WTC11 (cell line): ENCODE measurements at regions not wholly inside any gene's neighbourhood (a gene's known extent, or its start where the extent isn't known, plus 50 kb on each side); places are given as distances from the start of the nearest gene placed in this dataset.

ENCODE experiments used
- ATAC-seq: fragments of 200-7000 bp; cut with Tn5 transposase; 2 replicates; pipeline ENCODE4 v1.10.0; 2021; ENCODE audit warnings: mild to moderate bottlenecking, moderate library complexity
- CTCF ChIA-PET: fragments of 300-600 bp; sonication (Branson Sonifier 250); formaldehyde crosslinking; loops from one replicate; lab custom pipeline; 2021; ENCODE audit warnings: antibody characterized with exemption; lab: Charles Lee
- POLR2A ChIA-PET: fragments of 350-600 bp; sonication (Branson Sonifier 250); formaldehyde crosslinking; loops from one replicate; lab custom pipeline; 2021; ENCODE audit warnings: antibody characterized with exemption; lab: Charles Lee
- DNase-seq: peaks from one replicate; pipeline ENCODE4 v3.0.0; 2021; ENCODE audit warnings: low spot score
- H3K27ac Mint-ChIP-seq: 2 replicates; pipeline ENCODE4 v1.8.0; 2021; ENCODE audit warnings: mixed read lengths
- H3K27me3 Mint-ChIP-seq: 2 replicates; pipeline ENCODE4 v1.8.0; 2021; ENCODE audit warnings: low read depth, mild to moderate bottlenecking, moderate library complexity, mixed read lengths
- H3K36me3 Mint-ChIP-seq: 2 replicates; pipeline ENCODE4 v1.8.0; 2021; ENCODE audit warnings: mixed read lengths
- H3K4me1 Mint-ChIP-seq: 2 replicates; pipeline ENCODE4 v1.8.0; 2022; ENCODE audit warnings: mixed read lengths
- H3K4me3 Mint-ChIP-seq: 2 replicates; pipeline ENCODE4 v1.8.0; 2021; ENCODE audit warnings: mild to moderate bottlenecking, moderate library complexity, mixed read lengths
- H3K9me3 Mint-ChIP-seq: 2 replicates; pipeline ENCODE4 v1.8.0; 2021; ENCODE audit warnings: mixed read lengths
- ATF2 ChIP-seq: sonication (generic); formaldehyde crosslinking; IDR thresholded peaks from 2 replicates; pipeline ENCODE4 v1.8.1; 2022; ENCODE audit warnings: low read depth, missing genetic modification reagents, borderline replicate concordance
- CREM ChIP-seq: sonication (generic); formaldehyde crosslinking; IDR thresholded peaks from 2 replicates; pipeline ENCODE4 v1.8.1; 2022; ENCODE audit warnings: mild to moderate bottlenecking, missing genetic modification reagents, moderate library complexity
- ELF4 ChIP-seq: sonication (generic); formaldehyde crosslinking; IDR thresholded peaks from 2 replicates; pipeline ENCODE4 v1.8.1; 2022; ENCODE audit warnings: low read depth, mild to moderate bottlenecking, moderate library complexity, missing genetic modification reagents
- ERG ChIP-seq: fragments of 250-450 bp; sonication (Bioruptor Pico); IDR thresholded peaks from 2 replicates; pipeline ENCODE4 v1.8.0; 2021; ENCODE audit warnings: mild to moderate bottlenecking
- FOXK1 ChIP-seq: sonication (generic); formaldehyde crosslinking; IDR thresholded peaks from 2 replicates; pipeline ENCODE4 v1.8.0; 2022; ENCODE audit warnings: mild to moderate bottlenecking, moderate library complexity, missing genetic modification reagents
- HMGA2 ChIP-seq: fragments of 250-450 bp; sonication (Bioruptor Pico); IDR thresholded peaks from 2 replicates; pipeline ENCODE4 v1.4.0; 2021; ENCODE audit warnings: mild to moderate bottlenecking, moderate library complexity
- MLX ChIP-seq: sonication (generic); formaldehyde crosslinking; IDR thresholded peaks from 2 replicates; pipeline ENCODE4 v1.8.1; 2023; ENCODE audit warnings: mild to moderate bottlenecking, missing genetic modification reagents, moderate library complexity
- MXD4 ChIP-seq: fragments of 250-450 bp; sonication (Bioruptor Pico); IDR thresholded peaks from 2 replicates; pipeline ENCODE4 v1.8.0; 2021; ENCODE audit warnings: mild to moderate bottlenecking, moderate library complexity, borderline replicate concordance
- RORB ChIP-seq: fragments of 250-450 bp; sonication (Bioruptor Pico); IDR thresholded peaks from 2 replicates; pipeline ENCODE4 v1.9.0; 2021; ENCODE audit warnings: mild to moderate bottlenecking
- SP1 ChIP-seq: sonication (generic); formaldehyde crosslinking; conservative IDR thresholded peaks from 2 replicates; pipeline ENCODE4 v1.8.1; 2022; ENCODE audit warnings: missing genetic modification reagents
- ZBTB21 ChIP-seq: sonication (generic); formaldehyde crosslinking; IDR thresholded peaks from 2 replicates; pipeline ENCODE4 v1.8.1; 2023; ENCODE audit warnings: mild to moderate bottlenecking, missing genetic modification reagents, borderline replicate concordance
- ZNF396 ChIP-seq: fragments of 250-450 bp; sonication (Bioruptor Pico); IDR thresholded peaks from 2 replicates; pipeline ENCODE4 v1.8.0; 2021; ENCODE audit warnings: mild to moderate bottlenecking, moderate library complexity, borderline replicate concordance
- ZNF671 ChIP-seq: fragments of 250-450 bp; sonication (Bioruptor Pico); IDR thresholded peaks from 2 replicates; pipeline ENCODE4 v1.8.0; 2021; ENCODE audit warnings: mild to moderate bottlenecking
- TF ChIP-seq, protein P1 (sequence below): sonication (generic); formaldehyde crosslinking; IDR thresholded peaks from 2 replicates; pipeline ENCODE4 v1.8.0; 2022; ENCODE audit warnings: missing genetic modification reagents
- TF ChIP-seq, protein P2 (sequence below): sonication (generic); formaldehyde crosslinking; IDR thresholded peaks from 2 replicates; pipeline ENCODE4 v1.8.1; 2022; ENCODE audit warnings: mild to moderate bottlenecking, moderate library complexity, missing genetic modification reagents
- TF ChIP-seq, protein P3 (sequence below): sonication (generic); formaldehyde crosslinking; IDR thresholded peaks from 2 replicates; pipeline ENCODE4 v1.8.0; 2022; ENCODE audit warnings: mild to moderate bottlenecking, missing genetic modification reagents
- TF ChIP-seq, protein P4 (sequence below): fragments of 250-450 bp; sonication (Bioruptor Pico); IDR thresholded peaks from 2 replicates; pipeline ENCODE4 v1.9.0; 2021; ENCODE audit warnings: mild to moderate bottlenecking, borderline replicate concordance
- TF ChIP-seq, protein P5 (sequence below): sonication (generic); formaldehyde crosslinking; conservative IDR thresholded peaks from 2 replicates; pipeline ENCODE4 v1.8.1; 2023; ENCODE audit warnings: mild to moderate bottlenecking, low read depth, missing genetic modification reagents, moderate library complexity
- TF ChIP-seq, protein P6 (sequence below): sonication (generic); formaldehyde crosslinking; IDR thresholded peaks from 2 replicates; pipeline ENCODE4 v1.8.1; 2022; ENCODE audit warnings: mild to moderate bottlenecking, missing genetic modification reagents, moderate library complexity, borderline replicate concordance

DNA sequence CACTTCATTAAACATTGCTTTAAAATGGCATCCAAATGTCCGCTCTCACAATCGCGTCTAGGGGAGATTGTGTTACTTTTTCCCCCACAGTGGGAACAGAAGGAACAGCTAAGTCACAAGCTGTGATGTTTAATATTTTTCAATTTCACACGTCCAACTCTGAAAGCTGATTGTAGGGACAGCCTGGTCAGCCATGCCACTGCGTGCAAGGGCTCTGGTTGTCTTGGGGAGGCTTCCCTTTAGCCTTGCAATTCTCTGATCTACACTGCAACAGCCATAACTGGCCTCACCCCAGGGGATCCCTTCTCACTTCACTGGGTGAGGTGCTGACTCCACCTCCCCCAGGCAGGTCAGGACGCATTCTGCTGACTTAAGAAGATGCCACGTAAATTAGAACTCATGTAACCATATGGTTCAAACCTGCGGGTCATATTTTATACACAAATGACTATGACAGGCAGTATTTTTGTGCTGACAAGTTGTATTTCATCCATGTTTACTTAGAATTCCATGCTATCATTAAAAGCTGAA lies 425.2 kb upstream of the NFE2L3 start (continued):
- TF ChIP-seq, protein P1, sequence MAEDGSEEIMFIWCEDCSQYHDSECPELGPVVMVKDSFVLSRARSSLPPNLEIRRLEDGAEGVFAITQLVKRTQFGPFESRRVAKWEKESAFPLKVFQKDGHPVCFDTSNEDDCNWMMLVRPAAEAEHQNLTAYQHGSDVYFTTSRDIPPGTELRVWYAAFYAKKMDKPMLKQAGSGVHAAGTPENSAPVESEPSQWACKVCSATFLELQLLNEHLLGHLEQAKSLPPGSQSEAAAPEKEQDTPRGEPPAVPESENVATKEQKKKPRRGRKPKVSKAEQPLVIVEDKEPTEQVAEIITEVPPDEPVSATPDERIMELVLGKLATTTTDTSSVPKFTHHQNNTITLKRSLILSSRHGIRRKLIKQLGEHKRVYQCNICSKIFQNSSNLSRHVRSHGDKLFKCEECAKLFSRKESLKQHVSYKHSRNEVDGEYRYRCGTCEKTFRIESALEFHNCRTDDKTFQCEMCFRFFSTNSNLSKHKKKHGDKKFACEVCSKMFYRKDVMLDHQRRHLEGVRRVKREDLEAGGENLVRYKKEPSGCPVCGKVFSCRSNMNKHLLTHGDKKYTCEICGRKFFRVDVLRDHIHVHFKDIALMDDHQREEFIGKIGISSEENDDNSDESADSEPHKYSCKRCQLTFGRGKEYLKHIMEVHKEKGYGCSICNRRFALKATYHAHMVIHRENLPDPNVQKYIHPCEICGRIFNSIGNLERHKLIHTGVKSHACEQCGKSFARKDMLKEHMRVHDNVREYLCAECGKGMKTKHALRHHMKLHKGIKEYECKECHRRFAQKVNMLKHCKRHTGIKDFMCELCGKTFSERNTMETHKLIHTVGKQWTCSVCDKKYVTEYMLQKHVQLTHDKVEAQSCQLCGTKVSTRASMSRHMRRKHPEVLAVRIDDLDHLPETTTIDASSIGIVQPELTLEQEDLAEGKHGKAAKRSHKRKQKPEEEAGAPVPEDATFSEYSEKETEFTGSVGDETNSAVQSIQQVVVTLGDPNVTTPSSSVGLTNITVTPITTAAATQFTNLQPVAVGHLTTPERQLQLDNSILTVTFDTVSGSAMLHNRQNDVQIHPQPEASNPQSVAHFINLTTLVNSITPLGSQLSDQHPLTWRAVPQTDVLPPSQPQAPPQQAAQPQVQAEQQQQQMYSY: no peak
- TF ChIP-seq, protein P2, sequence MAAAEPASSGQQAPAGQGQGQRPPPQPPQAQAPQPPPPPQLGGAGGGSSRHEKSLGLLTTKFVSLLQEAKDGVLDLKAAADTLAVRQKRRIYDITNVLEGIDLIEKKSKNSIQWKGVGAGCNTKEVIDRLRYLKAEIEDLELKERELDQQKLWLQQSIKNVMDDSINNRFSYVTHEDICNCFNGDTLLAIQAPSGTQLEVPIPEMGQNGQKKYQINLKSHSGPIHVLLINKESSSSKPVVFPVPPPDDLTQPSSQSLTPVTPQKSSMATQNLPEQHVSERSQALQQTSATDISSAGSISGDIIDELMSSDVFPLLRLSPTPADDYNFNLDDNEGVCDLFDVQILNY (CRISPR knock-in tag): no peak
- TF ChIP-seq, protein P3, sequence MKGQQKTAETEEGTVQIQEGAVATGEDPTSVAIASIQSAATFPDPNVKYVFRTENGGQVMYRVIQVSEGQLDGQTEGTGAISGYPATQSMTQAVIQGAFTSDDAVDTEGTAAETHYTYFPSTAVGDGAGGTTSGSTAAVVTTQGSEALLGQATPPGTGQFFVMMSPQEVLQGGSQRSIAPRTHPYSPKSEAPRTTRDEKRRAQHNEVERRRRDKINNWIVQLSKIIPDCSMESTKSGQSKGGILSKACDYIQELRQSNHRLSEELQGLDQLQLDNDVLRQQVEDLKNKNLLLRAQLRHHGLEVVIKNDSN (CRISPR knock-in tag): no peak
- TF ChIP-seq FOXK1 (CRISPR knock-in tag) (no peak), ZBTB21 (CRISPR knock-in tag) (no peak), MLX (no peak)

- H3K4me1 Mint-ChIP-seq: peaks cover 33% of the 10 kb centered on the region
- H3K36me3 Mint-ChIP-seq: no peaks in the 10 kb centered on the region
- H3K4me3 Mint-ChIP-seq: no peak overlapping the region
- DNase-seq: no peak
- H3K27me3 Mint-ChIP-seq: no peaks in the 10 kb centered on the region
- H3K9me3 Mint-ChIP-seq: no peaks in the 10 kb centered on the region
- H3K27ac Mint-ChIP-seq: no peak overlapping the region
- no peak for ATAC-seq
- ChIA-PET POLR2A (no interaction called here), CTCF (interaction anchor here (1.4 kb wide), 1 partner anchor 158 kb away, joined by 5 read pairs; no protein-coding TSS in a partner anchor)
- no peak for TF ChIP-seq ZNF396 (CRISPR knock-in tag)
- TF ChIP-seq, protein P4, sequence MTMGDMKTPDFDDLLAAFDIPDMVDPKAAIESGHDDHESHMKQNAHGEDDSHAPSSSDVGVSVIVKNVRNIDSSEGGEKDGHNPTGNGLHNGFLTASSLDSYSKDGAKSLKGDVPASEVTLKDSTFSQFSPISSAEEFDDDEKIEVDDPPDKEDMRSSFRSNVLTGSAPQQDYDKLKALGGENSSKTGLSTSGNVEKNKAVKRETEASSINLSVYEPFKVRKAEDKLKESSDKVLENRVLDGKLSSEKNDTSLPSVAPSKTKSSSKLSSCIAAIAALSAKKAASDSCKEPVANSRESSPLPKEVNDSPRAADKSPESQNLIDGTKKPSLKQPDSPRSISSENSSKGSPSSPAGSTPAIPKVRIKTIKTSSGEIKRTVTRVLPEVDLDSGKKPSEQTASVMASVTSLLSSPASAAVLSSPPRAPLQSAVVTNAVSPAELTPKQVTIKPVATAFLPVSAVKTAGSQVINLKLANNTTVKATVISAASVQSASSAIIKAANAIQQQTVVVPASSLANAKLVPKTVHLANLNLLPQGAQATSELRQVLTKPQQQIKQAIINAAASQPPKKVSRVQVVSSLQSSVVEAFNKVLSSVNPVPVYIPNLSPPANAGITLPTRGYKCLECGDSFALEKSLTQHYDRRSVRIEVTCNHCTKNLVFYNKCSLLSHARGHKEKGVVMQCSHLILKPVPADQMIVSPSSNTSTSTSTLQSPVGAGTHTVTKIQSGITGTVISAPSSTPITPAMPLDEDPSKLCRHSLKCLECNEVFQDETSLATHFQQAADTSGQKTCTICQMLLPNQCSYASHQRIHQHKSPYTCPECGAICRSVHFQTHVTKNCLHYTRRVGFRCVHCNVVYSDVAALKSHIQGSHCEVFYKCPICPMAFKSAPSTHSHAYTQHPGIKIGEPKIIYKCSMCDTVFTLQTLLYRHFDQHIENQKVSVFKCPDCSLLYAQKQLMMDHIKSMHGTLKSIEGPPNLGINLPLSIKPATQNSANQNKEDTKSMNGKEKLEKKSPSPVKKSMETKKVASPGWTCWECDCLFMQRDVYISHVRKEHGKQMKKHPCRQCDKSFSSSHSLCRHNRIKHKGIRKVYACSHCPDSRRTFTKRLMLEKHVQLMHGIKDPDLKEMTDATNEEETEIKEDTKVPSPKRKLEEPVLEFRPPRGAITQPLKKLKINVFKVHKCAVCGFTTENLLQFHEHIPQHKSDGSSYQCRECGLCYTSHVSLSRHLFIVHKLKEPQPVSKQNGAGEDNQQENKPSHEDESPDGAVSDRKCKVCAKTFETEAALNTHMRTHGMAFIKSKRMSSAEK (CRISPR knock-in tag): no peak
- no peak for TF ChIP-seq MXD4
- no peak for TF ChIP-seq SP1 (CRISPR knock-in tag)
- TF ChIP-seq, protein P5, sequence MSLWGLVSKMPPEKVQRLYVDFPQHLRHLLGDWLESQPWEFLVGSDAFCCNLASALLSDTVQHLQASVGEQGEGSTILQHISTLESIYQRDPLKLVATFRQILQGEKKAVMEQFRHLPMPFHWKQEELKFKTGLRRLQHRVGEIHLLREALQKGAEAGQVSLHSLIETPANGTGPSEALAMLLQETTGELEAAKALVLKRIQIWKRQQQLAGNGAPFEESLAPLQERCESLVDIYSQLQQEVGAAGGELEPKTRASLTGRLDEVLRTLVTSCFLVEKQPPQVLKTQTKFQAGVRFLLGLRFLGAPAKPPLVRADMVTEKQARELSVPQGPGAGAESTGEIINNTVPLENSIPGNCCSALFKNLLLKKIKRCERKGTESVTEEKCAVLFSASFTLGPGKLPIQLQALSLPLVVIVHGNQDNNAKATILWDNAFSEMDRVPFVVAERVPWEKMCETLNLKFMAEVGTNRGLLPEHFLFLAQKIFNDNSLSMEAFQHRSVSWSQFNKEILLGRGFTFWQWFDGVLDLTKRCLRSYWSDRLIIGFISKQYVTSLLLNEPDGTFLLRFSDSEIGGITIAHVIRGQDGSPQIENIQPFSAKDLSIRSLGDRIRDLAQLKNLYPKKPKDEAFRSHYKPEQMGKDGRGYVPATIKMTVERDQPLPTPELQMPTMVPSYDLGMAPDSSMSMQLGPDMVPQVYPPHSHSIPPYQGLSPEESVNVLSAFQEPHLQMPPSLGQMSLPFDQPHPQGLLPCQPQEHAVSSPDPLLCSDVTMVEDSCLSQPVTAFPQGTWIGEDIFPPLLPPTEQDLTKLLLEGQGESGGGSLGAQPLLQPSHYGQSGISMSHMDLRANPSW (CRISPR knock-in tag): no peak
- no peak for TF ChIP-seq HMGA2 (CRISPR knock-in tag)
- TF ChIP-seq ELF4 (CRISPR knock-in tag): no peak
- no peak for TF ChIP-seq ZNF671 (CRISPR knock-in tag)
- TF ChIP-seq CREM (CRISPR knock-in tag): no peak
- TF ChIP-seq, protein P6, sequence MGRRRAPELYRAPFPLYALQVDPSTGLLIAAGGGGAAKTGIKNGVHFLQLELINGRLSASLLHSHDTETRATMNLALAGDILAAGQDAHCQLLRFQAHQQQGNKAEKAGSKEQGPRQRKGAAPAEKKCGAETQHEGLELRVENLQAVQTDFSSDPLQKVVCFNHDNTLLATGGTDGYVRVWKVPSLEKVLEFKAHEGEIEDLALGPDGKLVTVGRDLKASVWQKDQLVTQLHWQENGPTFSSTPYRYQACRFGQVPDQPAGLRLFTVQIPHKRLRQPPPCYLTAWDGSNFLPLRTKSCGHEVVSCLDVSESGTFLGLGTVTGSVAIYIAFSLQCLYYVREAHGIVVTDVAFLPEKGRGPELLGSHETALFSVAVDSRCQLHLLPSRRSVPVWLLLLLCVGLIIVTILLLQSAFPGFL (CRISPR knock-in tag): no peak
- TF ChIP-seq ATF2 (CRISPR knock-in tag): no peak
- no peak for TF ChIP-seq ERG (CRISPR knock-in tag)
- TF ChIP-seq RORB (CRISPR knock-in tag): no peak
Measured at GRCh38 chr7:25727446-25727845, 424.6 kb upstream of the NFE2L3 start.
